ENCODE measurements at regions not wholly inside any gene's neighbourhood (a gene's known extent, or its start where the extent isn't known, plus 50 kb on each side); places are given as distances from the start of the nearest gene placed in this dataset.
A peak's percentile ranks its signal among the peaks of the same experiment; 100 is the strongest.

DNA sequence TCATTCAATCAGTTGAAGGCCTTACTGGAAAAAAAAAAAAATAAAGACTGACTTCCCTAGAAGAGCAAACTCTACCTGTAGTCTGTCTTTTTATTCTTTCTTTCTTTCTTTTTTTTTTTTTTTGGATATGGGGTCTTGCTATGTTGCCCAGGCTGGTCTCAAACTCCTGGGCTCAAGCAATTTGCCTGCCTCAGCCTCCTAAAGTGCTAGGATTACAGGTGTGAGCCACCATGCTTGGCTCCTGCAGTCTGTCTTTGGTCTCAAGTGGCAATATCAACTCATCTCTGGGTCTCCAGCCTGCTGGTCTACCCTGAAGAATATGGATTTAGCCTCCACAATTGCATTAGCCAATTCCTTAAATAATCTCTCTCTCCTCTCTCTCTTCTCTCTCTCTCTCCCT, 167.7 kb upstream of the P2RY1 start:
- no peak for TF ChIP-seq CTCF (IDR thresholded peaks at IDR 0.05)
- no peak for FAIRE-seq
- intact Hi-C loops (cut with DNase I), result no loop called here

GRCh38 chr3:152669560-152669959, 165.4 kb upstream of the P2RY1 start:
- FAIRE-seq, result no peak

More for the DNA sequence above, 167.7 kb upstream of the P2RY1 start:
- no peak for DNase-seq
- H3K4me3 ChIP-seq, result no peak overlapping the region
- H3K36me3 ChIP-seq, result no peaks in the 10 kb centered on the region
- H3K4me1 ChIP-seq, result no peaks in the 10 kb centered on the region
- H3K9me3 ChIP-seq, result no peaks in the 10 kb centered on the region
- no peak for ATAC-seq
- no peak overlapping the region for H3K27ac ChIP-seq
- H3K27me3 ChIP-seq, result no peaks in the 10 kb centered on the region

DNA sequence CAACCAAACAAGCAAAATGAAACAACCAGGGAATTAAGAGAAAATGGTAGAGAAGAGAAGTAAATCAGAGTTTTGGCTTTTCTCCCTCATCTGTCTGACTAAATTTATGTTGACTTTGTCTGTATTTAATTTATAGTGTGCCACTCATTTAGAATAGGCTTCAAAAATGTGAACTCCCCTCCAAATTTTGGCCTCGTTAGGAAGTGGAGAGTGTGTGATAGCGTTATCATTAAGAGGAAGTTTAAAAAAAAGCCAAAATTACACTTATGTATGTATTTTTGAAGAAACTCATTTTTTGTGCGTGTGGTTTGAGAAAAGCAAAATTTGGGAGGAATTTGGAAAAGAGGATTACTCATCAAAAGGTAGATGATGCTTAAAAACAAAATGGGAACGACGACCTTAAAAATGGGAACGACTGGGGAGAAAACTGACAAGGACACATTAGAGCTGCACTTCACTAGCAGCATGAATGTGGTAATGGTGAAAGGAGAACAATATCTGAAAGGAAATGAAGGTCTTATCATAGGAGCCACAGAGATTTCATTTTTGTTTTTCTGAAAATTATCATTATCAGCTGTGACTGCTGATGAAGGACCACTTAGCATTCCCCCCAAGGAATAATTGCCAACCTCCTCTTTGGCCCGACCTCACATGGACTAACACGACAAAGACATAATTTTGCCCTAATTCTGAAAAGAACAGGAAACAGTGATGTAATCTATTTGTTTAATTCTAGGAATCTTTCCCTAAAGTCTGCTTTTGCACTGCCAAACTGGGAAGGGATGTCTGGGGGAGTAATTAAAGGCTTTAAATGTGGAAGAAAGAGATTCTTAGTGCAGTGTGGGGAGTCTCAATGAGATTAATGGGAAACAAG, 163.2 kb upstream of the P2RY1 start:
- no peak for DNase-seq
- no peak for ATAC-seq
- Histone ChIP-seq H3K36me3 (no peaks in the 10 kb centered on the region), H3K27ac (no peak overlapping the region), H3K27me3 (no peaks in the 10 kb centered on the region), H3K4me1 (no peaks in the 10 kb centered on the region), H3K9me3 (no peaks in the 10 kb centered on the region), H3K4me3 (no peak overlapping the region)
- FAIRE-seq, result no peak
- no peak for TF ChIP-seq CTCF (IDR thresholded peaks at IDR 0.05)
- WGBS, 2 donors, result 54 to 65% methylated on average over 8 of the region's 8 CpGs
- intact Hi-C loops (cut with DNase I), result no loop called here

More at GRCh38 chr3:152669560-152669959, 165.4 kb upstream of the P2RY1 start:
- no peak for TF ChIP-seq CTCF (IDR thresholded peaks at IDR 0.05)
- H3K4me3 ChIP-seq, result no peak overlapping the region
- no peaks in the 10 kb centered on the region for H3K4me1 ChIP-seq
- no peaks in the 10 kb centered on the region for H3K9me3 ChIP-seq
- no peak for ATAC-seq
- no peak overlapping the region for H3K27ac ChIP-seq
- no peaks in the 10 kb centered on the region for H3K27me3 ChIP-seq
- 73 to 87% methylated on average over 4 of the region's 4 CpGs for WGBS, 2 donors
- DNase-seq, result no peak
- intact Hi-C loops (cut with DNase I), result no loop called here
- H3K36me3 ChIP-seq, result no peaks in the 10 kb centered on the region

- DNase-seq, result no peak
- Histone ChIP-seq H3K36me3 (no peaks in the 10 kb centered on the region), H3K27ac (no peak overlapping the region), H3K4me3 (no peak overlapping the region), H3K9me3 (no peaks in the 10 kb centered on the region), H3K27me3 (no peaks in the 10 kb centered on the region), H3K4me1 (no peaks in the 10 kb centered on the region)
- no peak for TF ChIP-seq CTCF (IDR thresholded peaks at IDR 0.05)
- intact Hi-C loops (cut with DNase I), result no loop called here
- no peak for FAIRE-seq
- WGBS, 2 donors, result 38 to 42% methylated on average over 3 of the region's 3 CpGs
- ATAC-seq, result peak in 2 of 4 donors; percentile 29 to 37
These were observed 162.6 kb upstream of the P2RY1 start for GRCh38 chr3:152672320-152672649.

DNA sequence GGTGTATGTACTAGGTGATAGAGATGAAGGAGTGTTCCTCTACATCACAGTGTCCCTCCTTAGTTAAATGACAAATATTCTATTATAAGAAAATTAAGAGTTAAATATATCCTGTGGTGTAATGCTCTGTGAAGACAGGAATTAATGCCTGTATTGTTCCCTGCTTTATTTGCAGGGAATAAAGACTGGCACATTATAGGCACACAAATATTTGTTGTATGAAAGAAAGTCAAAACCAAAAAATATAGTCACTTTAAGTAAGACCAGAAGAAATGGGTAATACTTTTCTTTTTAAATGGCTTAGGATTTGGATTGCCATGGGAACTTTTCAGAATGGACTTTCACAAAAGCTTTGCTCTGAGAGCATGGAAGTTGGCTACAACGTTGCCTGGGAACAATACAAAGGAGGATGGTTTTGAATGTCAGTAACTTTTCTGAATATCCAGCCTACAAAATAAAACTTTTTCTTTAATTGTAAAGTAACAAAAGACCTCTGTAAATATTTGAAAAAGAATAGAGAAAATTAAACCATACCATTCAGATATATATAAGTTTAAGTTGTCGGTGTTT, 158.0 kb upstream of the P2RY1 start:
- no peak for TF ChIP-seq CTCF (IDR thresholded peaks at IDR 0.05)
- DNase-seq, result no peak
- Histone ChIP-seq H3K4me1 (no peaks in the 10 kb centered on the region), H3K4me3 (no peak overlapping the region), H3K27me3 (no peaks in the 10 kb centered on the region), H3K27ac (no peak overlapping the region), H3K36me3 (no peaks in the 10 kb centered on the region), H3K9me3 (no peaks in the 10 kb centered on the region)
- ATAC-seq, result no peak
- intact Hi-C loops (cut with DNase I), result no loop called here
- FAIRE-seq, result no peak
- 70 to 81% methylated on average over 2 of the region's 2 CpGs for WGBS, 2 donors
